ENCODE measurements at regions not wholly inside any gene's neighbourhood (a gene's known extent, or its start where the extent isn't known, plus 50 kb on each side); places are given as distances from the start of the nearest gene placed in this dataset.
"Not testable (repeated sequence)": the region's sequence is repeated elsewhere in the genome, so short reads cannot be mapped to it uniquely, and the experiment has no call there.

- not testable (repeated sequence) for TF ChIP-seq CTCF, POLR2A (IDR thresholded peaks at IDR 0.05)
Measured at GRCh38 chr16:18152832-18153231, 183.7 kb downstream of the NPIPA8 start.
